Endothelial cell of umbilical vein (primary cell): ENCODE measurements at regions not wholly inside any gene's neighbourhood (a gene's known extent, or its start where the extent isn't known, plus 50 kb on each side); places are given as distances from the start of the nearest gene placed in this dataset.

Experiments
- BruUV-seq: library from RNA; stranded (reverse); fragments of 400-500 nt; replicated peaks from 2 replicates; lab custom pipeline; 2021; lab: Mats Ljungman, UMichigan
- CTCF ChIA-PET: fragments of 300-600, 350-600 bp; sonication (Branson Sonifier 250); formaldehyde crosslinking; loops from one replicate; lab custom pipeline; 2021; ENCODE audit warnings: antibody characterized with exemption, inconsistent platforms; lab: Charles Lee
- POLR2A ChIA-PET: fragments of 300-600, 350-600 bp; sonication (Branson Sonifier 250); formaldehyde crosslinking; loops from one replicate; lab custom pipeline; 2021; ENCODE audit warnings: antibody characterized with exemption, inconsistent platforms; lab: Charles Lee
- DNase-seq: peaks from one replicate; pipeline ENCODE4 v3.0.0-alpha.2; 2011; ENCODE audit warnings: low read depth, low spot score
- FAIRE-seq: peaks from 2 replicates; lab custom pipeline; 2011; peaks lifted over from hg19 to GRCh38; lab: Jason Lieb, UNC
- H2AFZ ChIP-seq: 2 replicates; pipeline ENCODE4 v1.6.0; 2012; ENCODE audit warnings: low read depth, low read length, control low read depth, inconsistent platforms
- H3K27ac ChIP-seq: 2 replicates; pipeline ENCODE4 v1.5.1; 2011; ENCODE audit warnings: low read depth, mild to moderate bottlenecking, control low read depth, low read length, moderate library complexity; ENCODE audit not compliant: insufficient read depth
- H3K27me3 ChIP-seq, 2 experiments: 2 replicates each; pipeline versions ENCODE4 v1.6.0 to v1.6.1; 2011; ENCODE audit warnings: low read length in 2 of 2, mixed read lengths in 1 of 2; ENCODE audit not compliant: control insufficient read depth in 2 of 2, insufficient read depth in 2 of 2
- H3K36me3 ChIP-seq, 2 experiments: 2 replicates in 1 of 2; 3 replicates in 1 of 2; pipeline ENCODE4 v1.5.1; 2011; ENCODE audit warnings: low read length in 2 of 2, mild to moderate bottlenecking in 1 of 2, moderate library complexity in 1 of 2; ENCODE audit not compliant: control insufficient read depth in 2 of 2, insufficient read depth in 2 of 2; ENCODE audit errors: extremely low read depth in 1 of 2
- H3K4me1 ChIP-seq: 3 replicates; pipeline ENCODE4 v1.5.1; 2011; ENCODE audit warnings: mild to moderate bottlenecking, low read length; ENCODE audit not compliant: control insufficient read depth, insufficient read depth; ENCODE audit errors: extremely low read depth
- H3K4me2 ChIP-seq: 2 replicates; pipeline ENCODE4 v1.6.1; 2011; ENCODE audit warnings: low read length, control low read depth, mixed read lengths; ENCODE audit not compliant: insufficient read depth
- H3K4me3 ChIP-seq, 3 experiments: fragments of 200-600 bp in 1 of 3; sonication (generic), shearing (Covaris generic) in 1 of 3; replicated peaks in 1 of 3; 2 replicates each; pipeline ENCODE4 v1.5.1; 2011 to 2016; ENCODE audit warnings: control low read depth in 3 of 3, low read length in 3 of 3, mild to moderate bottlenecking in 2 of 3, inconsistent platforms in 1 of 3, low read depth in 1 of 3, moderate library complexity in 1 of 3; ENCODE audit not compliant: insufficient read depth in 1 of 3
- H3K79me2 ChIP-seq: 2 replicates; pipeline ENCODE4 v1.6.0; 2012; ENCODE audit warnings: low read length, inconsistent platforms; ENCODE audit not compliant: control insufficient read depth, insufficient read depth
- H3K9ac ChIP-seq: replicated peaks from 2 replicates; pipeline ENCODE3; 2011; ENCODE audit warnings: low read length, control low read depth; ENCODE audit not compliant: insufficient read depth; ENCODE audit errors: extremely low read depth
- H3K9me1 ChIP-seq: replicated peaks from 3 replicates; pipeline ENCODE4 v1.6.0; 2011; ENCODE audit warnings: mild to moderate bottlenecking, low read length; ENCODE audit not compliant: control insufficient read depth, insufficient read depth; ENCODE audit errors: extremely low read depth
- H3K9me3 ChIP-seq: replicated peaks from 2 replicates; pipeline ENCODE4 v1.5.1; 2012; ENCODE audit warnings: low read length, inconsistent platforms; ENCODE audit not compliant: control insufficient read depth, insufficient read depth
- H4K20me1 ChIP-seq: replicated peaks from 2 replicates; pipeline ENCODE3; 2011; ENCODE audit warnings: mild to moderate bottlenecking, low read length; ENCODE audit not compliant: control insufficient read depth, insufficient read depth; ENCODE audit errors: extremely low read depth
- EZH2 ChIP-seq: IDR thresholded peaks from 2 replicates; pipeline ENCODE4 v1.6.1; 2012; ENCODE audit warnings: borderline replicate concordance, low read depth, mild to moderate bottlenecking, moderate library complexity, low read length, inconsistent platforms; ENCODE audit not compliant: severe bottlenecking
- FOS ChIP-seq: IDR thresholded peaks from 2 replicates; pipeline ENCODE4 v1.6.1; 2011; ENCODE audit warnings: mild to moderate bottlenecking, low read length, moderate library complexity, borderline replicate concordance; ENCODE audit not compliant: insufficient read depth
- GATA2 ChIP-seq: IDR thresholded peaks from 2 replicates; pipeline ENCODE4 v1.7.0; 2011; ENCODE audit warnings: low read depth, mild to moderate bottlenecking, moderate library complexity, mixed read lengths, low read length; ENCODE audit not compliant: insufficient read length, insufficient read depth
- JUN ChIP-seq: IDR thresholded peaks from 2 replicates; pipeline ENCODE4 v1.6.1; 2011; ENCODE audit warnings: borderline replicate concordance, low read depth; ENCODE audit not compliant: insufficient read length, insufficient read depth
- MYC ChIP-seq: IDR thresholded peaks from one replicate; pipeline ENCODE4 v1.6.1; 2011; ENCODE audit warnings: mild to moderate bottlenecking, low read depth, low read length
- POLR2A ChIP-seq: IDR thresholded peaks from 2 replicates; pipeline ENCODE4 v1.6.1; 2012; ENCODE audit warnings: low read depth, mild to moderate bottlenecking, control low read depth, low read length
- dilution Hi-C: fragments of 300-500 bp; cut with MboI; formaldehyde crosslinking; loops from one replicate; pipeline ENCODE4 v1.15.0; 2019; ENCODE audit warnings: low sequenced_read_pairs; ENCODE audit not compliant: extremely low pct_ligation_motif_present
- intact Hi-C: fragments of 100-400 bp; cut with micrococcal nuclease; formaldehyde crosslinking; loops from one replicate; pipeline ENCODE4 v1.10.0; 2022
- TF ChIP-seq, protein P1 (sequence below), 2 donors: IDR thresholded peaks; 1 replicate in 1 of 2; 2 replicates in 1 of 2; pipeline ENCODE4 v1.5.1; 2011; ENCODE audit warnings: low read length in 2 of 2, mild to moderate bottlenecking in 2 of 2, moderate library complexity in 2 of 2, control low read depth in 1 of 2, inconsistent platforms in 1 of 2, low read depth in 1 of 2; ENCODE audit not compliant: insufficient read depth in 1 of 2; ENCODE audit errors: extremely low read depth in 1 of 2
- TF ChIP-seq, protein P2 (sequence below): IDR thresholded peaks from 2 replicates; pipeline ENCODE4 v1.6.1; 2011; ENCODE audit not compliant: insufficient read depth, insufficient read length

DNA sequence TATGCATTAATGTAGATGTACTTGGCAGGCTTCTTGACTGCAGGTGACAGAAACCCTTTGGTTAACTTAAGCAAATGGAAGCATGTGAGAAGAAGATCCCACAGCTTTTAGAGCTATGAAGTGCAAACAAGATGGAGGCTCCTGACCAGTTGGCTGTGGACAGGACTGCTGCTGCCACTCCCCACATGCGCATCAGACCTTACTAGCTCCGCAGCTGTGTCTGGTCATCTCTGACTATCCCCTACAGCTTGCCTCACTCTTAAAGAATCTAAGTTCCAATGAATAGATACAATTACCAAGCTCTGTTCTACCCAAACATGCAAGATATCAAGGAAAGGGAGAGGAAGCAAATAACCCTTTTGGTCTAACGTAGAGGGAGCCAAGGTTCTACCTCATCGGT, 587.6 kb downstream of the DSC3 start:
- ChIA-PET POLR2A (no interaction called here), CTCF (no interaction called here)
- Histone ChIP-seq H3K9me3 (no peaks in the 10 kb centered on the region), H3K4me1 (no peaks in the 10 kb centered on the region), H3K4me2 (no peak overlapping the region), H3K9me1 (no peaks in the 10 kb centered on the region), H3K4me3 (no peak overlapping the region), H3K9ac (no peak overlapping the region), H4K20me1 (no peaks in the 10 kb centered on the region), H3K27ac (no peak overlapping the region), H3K27me3 (no peaks in the 10 kb centered on the region), H3K79me2 (no peaks in the 10 kb centered on the region), H2AFZ (no peak overlapping the region), H3K36me3 (no peaks in the 10 kb centered on the region)
- FAIRE-seq (no peak), DNase-seq (no peak)
- dilution Hi-C loops (no loop called here), intact Hi-C loops (no loop called here)
- no TSS peak for BruUV-seq
- no peak for TF ChIP-seq POLR2A
- TF ChIP-seq EZH2, result no peak
- TF ChIP-seq MYC, result no peak
- TF ChIP-seq JUN, result no peak
- TF ChIP-seq, protein P1, sequence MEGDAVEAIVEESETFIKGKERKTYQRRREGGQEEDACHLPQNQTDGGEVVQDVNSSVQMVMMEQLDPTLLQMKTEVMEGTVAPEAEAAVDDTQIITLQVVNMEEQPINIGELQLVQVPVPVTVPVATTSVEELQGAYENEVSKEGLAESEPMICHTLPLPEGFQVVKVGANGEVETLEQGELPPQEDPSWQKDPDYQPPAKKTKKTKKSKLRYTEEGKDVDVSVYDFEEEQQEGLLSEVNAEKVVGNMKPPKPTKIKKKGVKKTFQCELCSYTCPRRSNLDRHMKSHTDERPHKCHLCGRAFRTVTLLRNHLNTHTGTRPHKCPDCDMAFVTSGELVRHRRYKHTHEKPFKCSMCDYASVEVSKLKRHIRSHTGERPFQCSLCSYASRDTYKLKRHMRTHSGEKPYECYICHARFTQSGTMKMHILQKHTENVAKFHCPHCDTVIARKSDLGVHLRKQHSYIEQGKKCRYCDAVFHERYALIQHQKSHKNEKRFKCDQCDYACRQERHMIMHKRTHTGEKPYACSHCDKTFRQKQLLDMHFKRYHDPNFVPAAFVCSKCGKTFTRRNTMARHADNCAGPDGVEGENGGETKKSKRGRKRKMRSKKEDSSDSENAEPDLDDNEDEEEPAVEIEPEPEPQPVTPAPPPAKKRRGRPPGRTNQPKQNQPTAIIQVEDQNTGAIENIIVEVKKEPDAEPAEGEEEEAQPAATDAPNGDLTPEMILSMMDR (IDR thresholded peaks at IDR 0.05; ENCODE audit: extremely low read depth in 1 of 2, insufficient read depth in 1 of 2, low read depth in 1 of 2, low read length in 2 of 2), result no peak
- TF ChIP-seq, protein P2, sequence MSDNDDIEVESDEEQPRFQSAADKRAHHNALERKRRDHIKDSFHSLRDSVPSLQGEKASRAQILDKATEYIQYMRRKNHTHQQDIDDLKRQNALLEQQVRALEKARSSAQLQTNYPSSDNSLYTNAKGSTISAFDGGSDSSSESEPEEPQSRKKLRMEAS, result no peak
- TF ChIP-seq GATA2, result no peak
- no peak for TF ChIP-seq FOS
